Endothelial cell of umbilical vein (primary cell): ENCODE measurements at regions not wholly inside any gene's neighbourhood (a gene's known extent, or its start where the extent isn't known, plus 50 kb on each side); places are given as distances from the start of the nearest gene placed in this dataset.

Source experiments
- BruUV-seq: library from RNA; stranded (reverse); fragments of 400-500 nt; replicated peaks from 2 replicates; lab custom pipeline; 2021; lab: Mats Ljungman, UMichigan
- CTCF ChIA-PET: fragments of 300-600, 350-600 bp; sonication (Branson Sonifier 250); formaldehyde crosslinking; loops from one replicate; lab custom pipeline; 2021; ENCODE audit warnings: antibody characterized with exemption, inconsistent platforms; lab: Charles Lee
- POLR2A ChIA-PET: fragments of 300-600, 350-600 bp; sonication (Branson Sonifier 250); formaldehyde crosslinking; loops from one replicate; lab custom pipeline; 2021; ENCODE audit warnings: antibody characterized with exemption, inconsistent platforms; lab: Charles Lee
- DNase-seq: peaks from one replicate; pipeline ENCODE4 v3.0.0-alpha.2; 2011; ENCODE audit warnings: low read depth, low spot score
- FAIRE-seq: peaks from 2 replicates; lab custom pipeline; 2011; peaks lifted over from hg19 to GRCh38; lab: Jason Lieb, UNC
- H2AFZ ChIP-seq: 2 replicates; pipeline ENCODE4 v1.6.0; 2012; ENCODE audit warnings: low read depth, low read length, control low read depth, inconsistent platforms
- H3K27ac ChIP-seq: 2 replicates; pipeline ENCODE4 v1.5.1; 2011; ENCODE audit warnings: low read depth, mild to moderate bottlenecking, control low read depth, low read length, moderate library complexity; ENCODE audit not compliant: insufficient read depth
- H3K27me3 ChIP-seq, 2 experiments: 2 replicates each; pipeline versions ENCODE4 v1.6.0 to v1.6.1; 2011; ENCODE audit warnings: low read length in 2 of 2, mixed read lengths in 1 of 2; ENCODE audit not compliant: control insufficient read depth in 2 of 2, insufficient read depth in 2 of 2
- H3K36me3 ChIP-seq, 2 experiments: 2 replicates in 1 of 2; 3 replicates in 1 of 2; pipeline ENCODE4 v1.5.1; 2011; ENCODE audit warnings: low read length in 2 of 2, mild to moderate bottlenecking in 1 of 2, moderate library complexity in 1 of 2; ENCODE audit not compliant: control insufficient read depth in 2 of 2, insufficient read depth in 2 of 2; ENCODE audit errors: extremely low read depth in 1 of 2
- H3K4me1 ChIP-seq: 3 replicates; pipeline ENCODE4 v1.5.1; 2011; ENCODE audit warnings: mild to moderate bottlenecking, low read length; ENCODE audit not compliant: control insufficient read depth, insufficient read depth; ENCODE audit errors: extremely low read depth
- H3K4me2 ChIP-seq: 2 replicates; pipeline ENCODE4 v1.6.1; 2011; ENCODE audit warnings: low read length, control low read depth, mixed read lengths; ENCODE audit not compliant: insufficient read depth
- H3K4me3 ChIP-seq, 3 experiments: fragments of 200-600 bp in 1 of 3; sonication (generic), shearing (Covaris generic) in 1 of 3; replicated peaks in 1 of 3; 2 replicates each; pipeline ENCODE4 v1.5.1; 2011 to 2016; ENCODE audit warnings: control low read depth in 3 of 3, low read length in 3 of 3, mild to moderate bottlenecking in 2 of 3, inconsistent platforms in 1 of 3, low read depth in 1 of 3, moderate library complexity in 1 of 3; ENCODE audit not compliant: insufficient read depth in 1 of 3
- H3K79me2 ChIP-seq: 2 replicates; pipeline ENCODE4 v1.6.0; 2012; ENCODE audit warnings: low read length, inconsistent platforms; ENCODE audit not compliant: control insufficient read depth, insufficient read depth
- H3K9ac ChIP-seq: replicated peaks from 2 replicates; pipeline ENCODE3; 2011; ENCODE audit warnings: low read length, control low read depth; ENCODE audit not compliant: insufficient read depth; ENCODE audit errors: extremely low read depth
- H3K9me1 ChIP-seq: replicated peaks from 3 replicates; pipeline ENCODE4 v1.6.0; 2011; ENCODE audit warnings: mild to moderate bottlenecking, low read length; ENCODE audit not compliant: control insufficient read depth, insufficient read depth; ENCODE audit errors: extremely low read depth
- H3K9me3 ChIP-seq: replicated peaks from 2 replicates; pipeline ENCODE4 v1.5.1; 2012; ENCODE audit warnings: low read length, inconsistent platforms; ENCODE audit not compliant: control insufficient read depth, insufficient read depth
- H4K20me1 ChIP-seq: replicated peaks from 2 replicates; pipeline ENCODE3; 2011; ENCODE audit warnings: mild to moderate bottlenecking, low read length; ENCODE audit not compliant: control insufficient read depth, insufficient read depth; ENCODE audit errors: extremely low read depth
- EZH2 ChIP-seq: IDR thresholded peaks from 2 replicates; pipeline ENCODE4 v1.6.1; 2012; ENCODE audit warnings: borderline replicate concordance, low read depth, mild to moderate bottlenecking, moderate library complexity, low read length, inconsistent platforms; ENCODE audit not compliant: severe bottlenecking
- FOS ChIP-seq: IDR thresholded peaks from 2 replicates; pipeline ENCODE4 v1.6.1; 2011; ENCODE audit warnings: mild to moderate bottlenecking, low read length, moderate library complexity, borderline replicate concordance; ENCODE audit not compliant: insufficient read depth
- GATA2 ChIP-seq: IDR thresholded peaks from 2 replicates; pipeline ENCODE4 v1.7.0; 2011; ENCODE audit warnings: low read depth, mild to moderate bottlenecking, moderate library complexity, mixed read lengths, low read length; ENCODE audit not compliant: insufficient read length, insufficient read depth
- JUN ChIP-seq: IDR thresholded peaks from 2 replicates; pipeline ENCODE4 v1.6.1; 2011; ENCODE audit warnings: borderline replicate concordance, low read depth; ENCODE audit not compliant: insufficient read length, insufficient read depth
- MYC ChIP-seq: IDR thresholded peaks from one replicate; pipeline ENCODE4 v1.6.1; 2011; ENCODE audit warnings: mild to moderate bottlenecking, low read depth, low read length
- POLR2A ChIP-seq: IDR thresholded peaks from 2 replicates; pipeline ENCODE4 v1.6.1; 2012; ENCODE audit warnings: low read depth, mild to moderate bottlenecking, control low read depth, low read length
- POLR2AphosphoS5 ChIP-seq: IDR thresholded peaks from 2 replicates; pipeline ENCODE4 v1.6.1; 2012; ENCODE audit warnings: low read depth, mild to moderate bottlenecking, control low read depth, low read length, moderate library complexity; ENCODE audit not compliant: insufficient read depth
- dilution Hi-C: fragments of 300-500 bp; cut with MboI; formaldehyde crosslinking; loops from one replicate; pipeline ENCODE4 v1.15.0; 2019; ENCODE audit warnings: low sequenced_read_pairs; ENCODE audit not compliant: extremely low pct_ligation_motif_present
- intact Hi-C: fragments of 100-400 bp; cut with micrococcal nuclease; formaldehyde crosslinking; loops from one replicate; pipeline ENCODE4 v1.10.0; 2022
- TF ChIP-seq, protein P1 (sequence below), 2 donors: IDR thresholded peaks; 1 replicate in 1 of 2; 2 replicates in 1 of 2; pipeline ENCODE4 v1.5.1; 2011; ENCODE audit warnings: low read length in 2 of 2, mild to moderate bottlenecking in 2 of 2, moderate library complexity in 2 of 2, control low read depth in 1 of 2, inconsistent platforms in 1 of 2, low read depth in 1 of 2; ENCODE audit not compliant: insufficient read depth in 1 of 2; ENCODE audit errors: extremely low read depth in 1 of 2
- TF ChIP-seq, protein P2 (sequence below): IDR thresholded peaks from 2 replicates; pipeline ENCODE4 v1.6.1; 2011; ENCODE audit not compliant: insufficient read depth, insufficient read length

DNA sequence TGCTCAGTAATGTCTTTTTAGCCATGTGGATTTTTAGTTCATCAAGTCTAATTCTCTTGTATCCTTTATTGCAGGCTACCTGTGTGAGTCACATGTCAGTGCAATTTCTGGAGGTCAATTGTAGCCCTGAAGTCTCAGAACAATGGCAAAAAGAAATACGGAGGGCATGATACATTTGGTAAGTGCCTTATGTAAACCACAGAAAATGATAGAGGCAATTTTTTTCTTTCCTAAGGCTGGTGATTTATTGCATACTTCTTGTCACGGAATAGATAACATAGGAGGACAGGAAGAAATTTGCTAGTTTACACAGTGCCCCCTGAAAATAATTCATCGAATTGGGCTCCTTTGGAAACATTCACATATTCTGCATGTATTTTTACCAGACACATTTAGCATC is 235.9 kb downstream of the DMRTA1 start:
- no peak overlapping the region for H3K4me2 ChIP-seq
- intact Hi-C loops: no loop called here
- CTCF ChIA-PET: no interaction called here
- dilution Hi-C loops: no loop called here
- no TSS peak for BruUV-seq
- no peaks in the 10 kb centered on the region for H3K79me2 ChIP-seq
- no peaks in the 10 kb centered on the region for H3K9me1 ChIP-seq
- H4K20me1 ChIP-seq: no peaks in the 10 kb centered on the region
- TF ChIP-seq POLR2AphosphoS5 (no peak), JUN (no peak), POLR2A (no peak), MYC (no peak), FOS (no peak), GATA2 (no peak), EZH2 (no peak)
- TF ChIP-seq, protein P1, sequence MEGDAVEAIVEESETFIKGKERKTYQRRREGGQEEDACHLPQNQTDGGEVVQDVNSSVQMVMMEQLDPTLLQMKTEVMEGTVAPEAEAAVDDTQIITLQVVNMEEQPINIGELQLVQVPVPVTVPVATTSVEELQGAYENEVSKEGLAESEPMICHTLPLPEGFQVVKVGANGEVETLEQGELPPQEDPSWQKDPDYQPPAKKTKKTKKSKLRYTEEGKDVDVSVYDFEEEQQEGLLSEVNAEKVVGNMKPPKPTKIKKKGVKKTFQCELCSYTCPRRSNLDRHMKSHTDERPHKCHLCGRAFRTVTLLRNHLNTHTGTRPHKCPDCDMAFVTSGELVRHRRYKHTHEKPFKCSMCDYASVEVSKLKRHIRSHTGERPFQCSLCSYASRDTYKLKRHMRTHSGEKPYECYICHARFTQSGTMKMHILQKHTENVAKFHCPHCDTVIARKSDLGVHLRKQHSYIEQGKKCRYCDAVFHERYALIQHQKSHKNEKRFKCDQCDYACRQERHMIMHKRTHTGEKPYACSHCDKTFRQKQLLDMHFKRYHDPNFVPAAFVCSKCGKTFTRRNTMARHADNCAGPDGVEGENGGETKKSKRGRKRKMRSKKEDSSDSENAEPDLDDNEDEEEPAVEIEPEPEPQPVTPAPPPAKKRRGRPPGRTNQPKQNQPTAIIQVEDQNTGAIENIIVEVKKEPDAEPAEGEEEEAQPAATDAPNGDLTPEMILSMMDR (IDR thresholded peaks at IDR 0.05; ENCODE audit: extremely low read depth in 1 of 2, insufficient read depth in 1 of 2, low read depth in 1 of 2, low read length in 2 of 2): no peak
- TF ChIP-seq, protein P2, sequence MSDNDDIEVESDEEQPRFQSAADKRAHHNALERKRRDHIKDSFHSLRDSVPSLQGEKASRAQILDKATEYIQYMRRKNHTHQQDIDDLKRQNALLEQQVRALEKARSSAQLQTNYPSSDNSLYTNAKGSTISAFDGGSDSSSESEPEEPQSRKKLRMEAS: no peak
- no peaks in the 10 kb centered on the region for H3K4me1 ChIP-seq
- H3K9me3 ChIP-seq: no peaks in the 10 kb centered on the region
- H3K9ac ChIP-seq: no peak overlapping the region
- FAIRE-seq (no peak), DNase-seq (no peak)
- H3K27ac ChIP-seq: no peak overlapping the region
- no peaks in the 10 kb centered on the region for H3K36me3 ChIP-seq
- H3K4me3 ChIP-seq: no peak overlapping the region
- POLR2A ChIA-PET: no interaction called here
- H3K27me3 ChIP-seq: no peaks in the 10 kb centered on the region
- no peak overlapping the region for H2AFZ ChIP-seq
